ENCODE measurements at regions not wholly inside any gene's neighbourhood (a gene's known extent, or its start where the extent isn't known, plus 50 kb on each side); places are given as distances from the start of the nearest gene placed in this dataset.

DNA sequence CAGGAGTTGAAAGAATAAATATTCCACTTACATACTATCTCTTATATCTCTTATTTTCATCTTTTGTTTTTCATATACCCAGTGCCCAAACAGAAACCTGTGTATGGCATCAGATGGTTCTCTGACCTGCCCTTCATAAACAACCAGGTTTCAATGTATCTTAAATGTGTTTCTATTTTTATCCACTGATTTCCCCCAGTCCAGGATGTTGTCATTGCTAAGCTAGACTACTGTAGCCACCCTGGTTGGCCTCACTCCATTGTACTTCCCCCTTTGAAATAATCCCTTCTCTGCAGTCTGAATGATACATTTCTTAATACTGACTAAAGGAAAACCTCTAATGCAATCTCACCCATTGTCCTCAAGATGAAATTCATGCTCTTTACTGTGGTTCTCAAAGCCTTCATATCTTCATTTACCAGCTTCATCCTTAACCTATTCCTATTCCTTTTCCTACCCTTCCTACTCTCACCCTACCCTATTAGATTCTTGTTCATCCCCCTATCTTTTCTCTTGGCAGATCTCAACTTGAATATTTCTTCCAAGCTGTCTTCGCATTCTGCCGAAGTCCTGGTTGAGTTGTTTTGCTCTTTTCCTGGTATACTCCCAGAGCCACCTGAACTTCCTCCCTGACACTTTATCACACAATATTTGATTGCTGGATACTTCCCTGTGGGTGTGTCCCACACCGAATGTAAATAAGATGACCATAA is 312.4 kb downstream of the FOXG1 start:
- Mint-ChIP-seq H3K36me3 (ENCODE audit: low read depth) (no peaks in the 10 kb centered on the region), H3K27me3 (ENCODE audit: insufficient read depth) (no peaks in the 10 kb centered on the region), H3K27ac (no peak overlapping the region), H3K4me3 (no peak overlapping the region), H3K4me1 (no peaks in the 10 kb centered on the region), H3K9me3 (no peaks in the 10 kb centered on the region)
- Histone ChIP-seq H3K4me1 (ENCODE audit: control insufficient read depth, insufficient read depth, low read length) (no peaks in the 10 kb centered on the region), H3K9ac (ENCODE audit: extremely low read depth, low read length, poor library complexity, severe bottlenecking) (no peak overlapping the region), H3K27ac (ENCODE audit: low read depth, low read length) (no peak overlapping the region), H3K36me3 (ENCODE audit: control insufficient read depth, insufficient read depth, low read length) (no peaks in the 10 kb centered on the region), H3K9me3 (ENCODE audit: control insufficient read depth, low read length) (no peaks in the 10 kb centered on the region), H3K27me3 (ENCODE audit: control insufficient read depth, insufficient read depth, low read length, poor library complexity, severe bottlenecking) (no peaks in the 10 kb centered on the region), H3K4me3 (ENCODE audit: low read length) (no peak overlapping the region)
- no peak for DNase-seq
- 91 to 94% methylated on average over 3 of the region's 3 CpGs for WGBS, 2 experiments (ENCODE audit: insufficient coverage in 1 of 2, insufficient read length in 1 of 2)
- TF ChIP-seq, protein P1, sequence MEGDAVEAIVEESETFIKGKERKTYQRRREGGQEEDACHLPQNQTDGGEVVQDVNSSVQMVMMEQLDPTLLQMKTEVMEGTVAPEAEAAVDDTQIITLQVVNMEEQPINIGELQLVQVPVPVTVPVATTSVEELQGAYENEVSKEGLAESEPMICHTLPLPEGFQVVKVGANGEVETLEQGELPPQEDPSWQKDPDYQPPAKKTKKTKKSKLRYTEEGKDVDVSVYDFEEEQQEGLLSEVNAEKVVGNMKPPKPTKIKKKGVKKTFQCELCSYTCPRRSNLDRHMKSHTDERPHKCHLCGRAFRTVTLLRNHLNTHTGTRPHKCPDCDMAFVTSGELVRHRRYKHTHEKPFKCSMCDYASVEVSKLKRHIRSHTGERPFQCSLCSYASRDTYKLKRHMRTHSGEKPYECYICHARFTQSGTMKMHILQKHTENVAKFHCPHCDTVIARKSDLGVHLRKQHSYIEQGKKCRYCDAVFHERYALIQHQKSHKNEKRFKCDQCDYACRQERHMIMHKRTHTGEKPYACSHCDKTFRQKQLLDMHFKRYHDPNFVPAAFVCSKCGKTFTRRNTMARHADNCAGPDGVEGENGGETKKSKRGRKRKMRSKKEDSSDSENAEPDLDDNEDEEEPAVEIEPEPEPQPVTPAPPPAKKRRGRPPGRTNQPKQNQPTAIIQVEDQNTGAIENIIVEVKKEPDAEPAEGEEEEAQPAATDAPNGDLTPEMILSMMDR (conservative IDR thresholded peaks at IDR 0.05), result no peak

DNA sequence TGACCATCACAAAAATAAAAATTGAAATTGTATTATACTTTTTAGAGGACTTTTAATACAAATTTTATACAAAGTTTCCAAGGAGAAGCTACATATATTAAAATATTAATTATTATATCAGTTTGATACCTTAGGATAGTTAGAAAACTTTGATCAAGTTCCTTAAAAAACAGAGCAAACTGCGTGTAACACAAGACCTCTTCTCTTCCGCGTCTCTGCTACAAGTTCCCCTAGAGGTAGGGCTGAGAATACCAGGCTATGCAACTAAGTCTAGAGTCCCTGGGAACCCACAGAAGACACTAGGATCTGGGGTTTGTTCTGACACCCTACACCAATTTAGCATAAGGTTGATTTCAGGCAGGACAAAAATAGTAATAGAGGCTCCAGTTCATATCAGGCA is 319.0 kb downstream of the FOXG1 start:
- H3K27me3 Mint-ChIP-seq (ENCODE audit: insufficient read depth), result no peaks in the 10 kb centered on the region
- H3K9me3 Mint-ChIP-seq, result no peaks in the 10 kb centered on the region
- no peaks in the 10 kb centered on the region for H3K36me3 Mint-ChIP-seq (ENCODE audit: low read depth)
- TF ChIP-seq, protein P1 (conservative IDR thresholded peaks at IDR 0.05), result peak; percentile 76
- H3K4me1 Mint-ChIP-seq, result no peaks in the 10 kb centered on the region
- peak; percentile 47 for DNase-seq
- H3K4me3 Mint-ChIP-seq, result no peak overlapping the region
- Histone ChIP-seq H3K27ac (ENCODE audit: low read depth, low read length) (no peak overlapping the region), H3K9me3 (ENCODE audit: control insufficient read depth, low read length) (no peaks in the 10 kb centered on the region), H3K4me1 (ENCODE audit: control insufficient read depth, insufficient read depth, low read length) (no peaks in the 10 kb centered on the region), H3K9ac (ENCODE audit: extremely low read depth, low read length, poor library complexity, severe bottlenecking) (no peak overlapping the region), H3K36me3 (ENCODE audit: control insufficient read depth, insufficient read depth, low read length) (no peaks in the 10 kb centered on the region), H3K27me3 (ENCODE audit: control insufficient read depth, insufficient read depth, low read length, poor library complexity, severe bottlenecking) (no peaks in the 10 kb centered on the region), H3K4me3 (ENCODE audit: low read length) (no peak overlapping the region)
- no peak overlapping the region for H3K27ac Mint-ChIP-seq
- 26% methylated on average over 3 of the region's 3 CpGs; no CpG with 5 or more reads in 1 of the 2 experiments for WGBS, 2 experiments (ENCODE audit: insufficient coverage in 1 of 2, insufficient read length in 1 of 2)

DNA sequence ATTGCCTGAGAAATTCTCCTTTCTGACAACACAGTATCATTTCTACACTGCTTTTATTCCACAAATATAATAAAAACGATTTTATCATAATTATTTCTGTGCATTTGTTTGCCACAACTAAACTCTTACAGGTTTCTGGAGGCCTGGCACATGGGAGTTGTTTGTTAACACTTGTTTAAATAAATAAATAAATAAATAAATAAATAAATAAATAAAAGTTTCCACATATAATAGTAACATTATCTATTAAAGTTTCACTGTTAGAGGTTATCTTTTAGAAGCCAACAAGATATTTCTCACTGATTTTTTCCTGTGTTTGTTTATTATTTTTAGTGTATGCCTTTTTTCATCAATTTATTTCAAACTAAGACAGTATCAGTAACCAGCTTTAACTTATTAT is 323.3 kb downstream of the FOXG1 start:
- Histone ChIP-seq H3K9me3 (ENCODE audit: control insufficient read depth, low read length) (no peaks in the 10 kb centered on the region), H3K27ac (ENCODE audit: low read depth, low read length) (no peak overlapping the region), H3K36me3 (ENCODE audit: control insufficient read depth, insufficient read depth, low read length) (no peaks in the 10 kb centered on the region), H3K4me1 (ENCODE audit: control insufficient read depth, insufficient read depth, low read length) (no peaks in the 10 kb centered on the region), H3K9ac (ENCODE audit: extremely low read depth, low read length, poor library complexity, severe bottlenecking) (no peak overlapping the region), H3K27me3 (ENCODE audit: control insufficient read depth, insufficient read depth, low read length, poor library complexity, severe bottlenecking) (no peaks in the 10 kb centered on the region), H3K4me3 (ENCODE audit: low read length) (no peak overlapping the region)
- H3K4me3 Mint-ChIP-seq, result no peak overlapping the region
- TF ChIP-seq, protein P1 (conservative IDR thresholded peaks at IDR 0.05), result no peak
- WGBS, 2 experiments (ENCODE audit: insufficient coverage in 1 of 2, insufficient read length in 1 of 2), result 45% methylated on average over 1 of the region's 1 CpG; no CpG with 5 or more reads in 1 of the 2 experiments
- H3K27ac Mint-ChIP-seq, result no peak overlapping the region
- H3K27me3 Mint-ChIP-seq (ENCODE audit: insufficient read depth), result peaks cover 2% of the 10 kb centered on the region
- no peaks in the 10 kb centered on the region for H3K9me3 Mint-ChIP-seq
- no peak for DNase-seq
- no peaks in the 10 kb centered on the region for H3K36me3 Mint-ChIP-seq (ENCODE audit: low read depth)
- H3K4me1 Mint-ChIP-seq, result no peaks in the 10 kb centered on the region
